ENCODE measurements at regions not wholly inside any gene's neighbourhood (a gene's known extent, or its start where the extent isn't known, plus 50 kb on each side); places are given as distances from the start of the nearest gene placed in this dataset.
A peak's percentile ranks its signal among the peaks of the same experiment; 100 is the strongest.

DNA sequence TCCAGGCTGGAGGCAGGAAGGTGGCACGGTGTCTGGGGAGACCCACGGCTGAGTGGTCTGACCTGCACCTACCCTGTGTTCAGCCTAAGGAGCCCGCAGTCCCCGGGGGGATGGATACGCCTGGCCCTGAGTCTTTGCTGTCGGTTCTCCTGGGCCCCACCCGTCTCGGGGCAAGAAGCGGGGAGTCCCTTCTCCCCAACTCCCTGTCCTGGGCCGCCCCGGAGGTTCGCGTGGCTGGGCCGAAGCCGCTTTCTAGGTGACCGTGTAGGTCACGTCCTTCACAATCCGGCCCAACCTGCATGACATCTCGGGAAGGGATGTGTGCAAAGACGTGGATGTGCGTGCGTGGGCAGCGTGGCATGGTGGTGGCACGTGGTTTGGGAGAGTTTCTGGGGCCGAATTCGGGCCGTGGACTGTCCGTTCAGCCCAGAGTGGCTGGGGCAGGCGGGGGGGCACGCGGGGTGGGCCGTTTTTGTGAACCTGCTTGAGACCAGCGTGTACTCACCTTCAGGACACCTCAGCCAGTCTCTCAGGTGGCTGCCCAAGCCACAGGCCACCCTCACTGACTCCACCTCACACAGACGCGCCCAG lies 103.3 kb downstream of the PTPRS start:
- WGBS, 2 experiments (ENCODE audit: extremely low coverage in 1 of 2, insufficient coverage in 1 of 2, insufficient read length in 1 of 2, insufficient replicate concordance in 2 of 2, low coverage in 1 of 2, low lambda C conversion rate in 2 of 2, missing lambda C conversion rate in 1 of 2) = 95% methylated on average over 25 of the region's 35 CpGs; no CpG with 5 or more reads in 1 of the 2 experiments
- no peak overlapping the region for H4K5ac ChIP-seq (ENCODE audit: insufficient read length, low read depth, low read length)
- no peak overlapping the region for H3K4ac ChIP-seq (replicated peaks; ENCODE audit: insufficient read length, low read depth, low read length)
- POLR2A ChIA-PET (ENCODE audit: partially characterized antibody) = no interaction called here
- H3K9ac ChIP-seq (replicated peaks in 1 of 4; ENCODE audit: extremely low read depth in 1 of 4, low read depth in 3 of 4, low read length in 3 of 4) = no peak overlapping the region
- H3K4me3 ChIP-seq (ENCODE audit: extremely low read depth in 1 of 4, insufficient read depth in 2 of 4, low read depth in 3 of 4, low read length in 4 of 4) = no peak overlapping the region
- H3K27me3 ChIP-seq (replicated peaks in 1 of 4; ENCODE audit: control insufficient read depth in 3 of 4, extremely low read depth in 1 of 4, insufficient read depth in 3 of 4, low read length in 3 of 4) = no peaks in the 10 kb centered on the region
- H2BK5ac ChIP-seq (ENCODE audit: low read depth, low read length) = no peak overlapping the region
- 0 out of 2 replicates have a peak, but pooled peaks cover 2% of the 10 kb centered on the region for H3K23me2 ChIP-seq (ENCODE audit: low read depth, low read length)
- H3K14ac ChIP-seq (ENCODE audit: insufficient read length) = no peak overlapping the region
- no peak overlapping the region for H2AK5ac ChIP-seq (ENCODE audit: low read depth, low read length)
- H3K27ac ChIP-seq (ENCODE audit: low read depth, low read length) = no peak overlapping the region
- no peak overlapping the region for H2BK15ac ChIP-seq (ENCODE audit: low read length)
- H4K20me1 ChIP-seq (replicated peaks in 1 of 2; ENCODE audit: control insufficient read depth in 1 of 2, insufficient read depth in 2 of 2, low read length in 2 of 2) = peaks cover 1 to 7% of the 10 kb centered on the region in 2 experiments
- no peak overlapping the region for H3K56ac ChIP-seq (replicated peaks; ENCODE audit: insufficient read length, low read depth, low read length)
- no peak overlapping the region for H4K91ac ChIP-seq (replicated peaks; ENCODE audit: insufficient read length, low read length)
- H2BK12ac ChIP-seq (ENCODE audit: low read depth, low read length) = no peak overlapping the region
- no peak for DNase-seq (ENCODE audit: low read depth in 1 of 2, low spot score in 2 of 2)
- no peak overlapping the region for H3K23ac ChIP-seq (ENCODE audit: insufficient read length)
- no peak overlapping the region for H4K8ac ChIP-seq (ENCODE audit: extremely low read depth, insufficient read depth, low read length)
- H2BK20ac ChIP-seq (ENCODE audit: low read length) = no peak overlapping the region
- no peak overlapping the region for H2BK120ac ChIP-seq (replicated peaks; ENCODE audit: low read depth, low read length)
- CTCF ChIA-PET (ENCODE audit: partially characterized antibody) = interaction anchor here (0.7 kb wide), 1 partner anchor 166 kb away, joined by 3 read pairs; no protein-coding TSS in a partner anchor
- no peaks in the 10 kb centered on the region for H3K4me1 ChIP-seq (replicated peaks in 1 of 4; ENCODE audit: control insufficient read depth in 3 of 4, insufficient read depth in 4 of 4, low read length in 3 of 4)
- H3K9me3 ChIP-seq (ENCODE audit: insufficient read depth in 2 of 2, low read depth in 1 of 2, low read length in 1 of 2) = no peaks in the 10 kb centered on the region
- H3K4me2 ChIP-seq (ENCODE audit: insufficient read depth in 1 of 2, low read depth in 2 of 2, low read length in 2 of 2) = no peak overlapping the region
- H2AFZ ChIP-seq (ENCODE audit: low read length) = no peak overlapping the region
- H3K79me1 ChIP-seq (ENCODE audit: low read depth, low read length) = peaks cover 5% of the 10 kb centered on the region; the same call in 1 of the 2 replicates
- H3K36me3 ChIP-seq (ENCODE audit: control insufficient read depth in 2 of 4, insufficient read depth in 4 of 4, low read length in 3 of 4) = peaks cover 0 to 19% (median 9%) of the 10 kb centered on the region in 4 experiments; a peak in 4 of 8 replicates
- TF ChIP-seq RAD21 (IDR thresholded peaks at IDR 0.05 in 1 of 2, conservative IDR thresholded peaks at IDR 0.05 in 1 of 2; ENCODE audit: low read depth in 2 of 2, low read length in 2 of 2) (no peak), KDM5A (IDR thresholded peaks at IDR 0.05; ENCODE audit: low read length) (no peak), EGR1 (IDR thresholded peaks at IDR 0.05; ENCODE audit: borderline replicate concordance, low read depth, low read length) (peak; percentile 72), BCL11A (IDR thresholded peaks at IDR 0.05; ENCODE audit: low read depth in 2 of 2, low read length in 2 of 2) (no peak)
- FAIRE-seq = no peak
- H3K79me2 ChIP-seq (ENCODE audit: control insufficient read depth in 1 of 2, insufficient read depth in 2 of 2, low read length in 2 of 2) = no peaks in the 10 kb centered on the region
- H3K18ac ChIP-seq (ENCODE audit: extremely low read depth, low read length) = no peak overlapping the region

All from H1 (cell line).